AG04449 (cell line): ENCODE measurements at regions not wholly inside any gene's neighbourhood (a gene's known extent, or its start where the extent isn't known, plus 50 kb on each side); places are given as distances from the start of the nearest gene placed in this dataset.

Source experiments
- CTCF ChIA-PET: fragments of 350-600 bp; formaldehyde crosslinking; extraction: SDS; loops from one replicate; lab custom pipeline; 2021; ENCODE audit warnings: antibody characterized with exemption; lab: Yijun Ruan, JAX
- POLR2A ChIA-PET: fragments of 400-600, 350-600 bp; formaldehyde crosslinking; extraction: SDS; loops from one replicate; lab custom pipeline; 2020; ENCODE audit warnings: antibody characterized with exemption, inconsistent platforms; lab: Yijun Ruan, JAX
- DNase-seq: peaks from one replicate; pipeline ENCODE4 v3.0.0-alpha.2; 2010; ENCODE audit warnings: low read depth, low spot score
- H3K4me3 ChIP-seq: 2 replicates; pipeline ENCODE4 v1.5.1; 2011; ENCODE audit warnings: low read depth, mild to moderate bottlenecking, control low read depth, low read length
- CTCF ChIP-seq: IDR thresholded peaks from one replicate; pipeline ENCODE4 v1.5.1; 2011; ENCODE audit warnings: mild to moderate bottlenecking, moderate library complexity, low read length, control low read depth, inconsistent platforms; ENCODE audit not compliant: insufficient read depth; ENCODE audit errors: missing control alignments

GRCh38 chr3:143200001-143200924 is 80.7 kb downstream of the CHST2 start:
- TF ChIP-seq CTCF = no peak
- no peak overlapping the region for H3K4me3 ChIP-seq
- CTCF ChIA-PET = interaction anchor here (1.9 kb wide), 1 partner anchor 79 kb away, joined by 4 read pairs; no protein-coding TSS in a partner anchor
- POLR2A ChIA-PET = no interaction called here
- no peak for DNase-seq

GRCh38 chr3:143201045-143201444 is 81.5 kb downstream of the CHST2 start:
- CTCF ChIA-PET = interaction anchor here (1.9 kb wide), 1 partner anchor 80 kb away, joined by 4 read pairs; no protein-coding TSS in a partner anchor
- no peak for DNase-seq

DNA sequence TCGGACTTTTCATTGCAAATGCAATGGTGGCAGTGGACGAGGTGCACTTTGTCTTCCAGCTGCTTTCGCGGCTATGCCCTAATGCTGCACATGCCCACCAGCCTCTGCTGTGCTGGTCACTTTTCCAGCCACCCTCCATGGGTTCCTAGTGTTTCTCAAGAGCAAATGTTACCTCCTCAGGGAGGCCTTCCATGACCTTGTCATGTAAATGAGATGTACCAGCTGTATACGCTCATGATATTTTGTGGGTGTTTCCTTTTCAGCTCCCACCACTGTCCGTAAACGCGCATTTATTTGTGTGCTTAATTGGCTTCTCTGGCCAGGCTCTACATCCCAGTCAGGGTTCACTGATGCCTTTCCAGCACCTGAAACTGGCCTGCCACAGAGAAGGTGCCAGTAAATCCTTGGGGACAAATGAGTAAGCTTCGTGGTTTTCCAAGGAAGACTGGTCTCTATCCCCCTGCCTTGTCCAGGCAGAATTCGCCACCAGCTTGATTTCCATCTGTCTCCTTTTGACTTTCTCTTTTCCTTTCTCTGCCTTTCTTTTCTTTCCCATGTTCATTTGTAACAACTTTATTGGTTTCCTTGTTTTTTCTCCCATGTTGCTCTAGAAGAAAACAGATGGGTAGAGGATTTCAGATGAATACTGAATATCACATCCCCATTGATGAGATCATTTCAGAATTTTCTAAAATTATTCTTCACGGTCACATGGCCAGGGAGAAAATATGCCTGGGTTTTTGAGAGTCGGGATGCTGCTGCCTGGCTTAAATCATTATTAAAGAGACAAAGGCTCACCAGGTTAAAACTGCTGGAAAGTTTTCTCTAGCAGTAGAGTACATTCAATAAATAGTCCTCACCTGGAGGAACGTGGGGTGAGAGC is 82.5 kb downstream of the CHST2 start:
- no peak for DNase-seq
- POLR2A ChIA-PET = no interaction called here
- no peak overlapping the region for H3K4me3 ChIP-seq

More at GRCh38 chr3:143201045-143201444, 81.5 kb downstream of the CHST2 start:
- no peak for TF ChIP-seq CTCF
- POLR2A ChIA-PET = no interaction called here
- no peak overlapping the region for H3K4me3 ChIP-seq

GRCh38 chr3:143203142-143203541 is 83.6 kb downstream of the CHST2 start:
- ChIA-PET POLR2A (interaction anchor here (0.6 kb wide), 1 partner anchor 449 kb away, joined by 3 read pairs; no protein-coding TSS in a partner anchor), CTCF (no interaction called here)
- TF ChIP-seq CTCF = no peak
- no peak for DNase-seq
- H3K4me3 ChIP-seq = no peak overlapping the region

More for the DNA sequence above, 82.5 kb downstream of the CHST2 start:
- TF ChIP-seq CTCF = no peak
- CTCF ChIA-PET = interaction anchor here (1.9 kb wide), 1 partner anchor 81 kb away, joined by 4 read pairs; no protein-coding TSS in a partner anchor

- H3K4me3 ChIP-seq = no peak overlapping the region
- no peak for TF ChIP-seq CTCF
- no peak for DNase-seq
- ChIA-PET POLR2A (interaction anchor here (0.6 kb wide), 1 partner anchor 448 kb away, joined by 3 read pairs; no protein-coding TSS in a partner anchor), CTCF (no interaction called here)
Observed at GRCh38 chr3:143203848-143204247, 84.3 kb downstream of the CHST2 start.

DNA sequence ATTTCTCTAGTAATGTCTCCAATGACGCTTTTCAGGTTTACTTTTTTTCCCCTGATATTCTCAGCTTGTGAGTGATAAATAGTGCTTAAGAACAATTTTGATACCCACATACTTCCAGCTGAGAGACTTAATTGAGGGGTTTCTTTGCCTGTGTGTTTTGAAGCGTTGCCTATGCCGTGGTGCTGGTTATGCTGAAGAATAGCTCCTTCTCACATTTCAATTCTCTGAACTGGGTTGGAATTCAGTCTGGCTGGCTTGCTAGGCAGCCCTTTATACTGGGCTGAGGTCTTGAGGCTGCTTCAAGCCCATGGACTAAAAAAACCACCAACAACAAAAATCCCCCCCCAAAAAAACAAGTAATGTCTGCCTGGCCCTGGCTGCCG is 87.4 kb downstream of the CHST2 start:
- DNase-seq = no peak
- no peak overlapping the region for H3K4me3 ChIP-seq
- TF ChIP-seq CTCF = no peak
- POLR2A ChIA-PET = no interaction called here
- CTCF ChIA-PET = no interaction called here
